Astrocyte (in vitro differentiated cells and primary cell): ENCODE measurements at regions not wholly inside any gene's neighbourhood (a gene's known extent, or its start where the extent isn't known, plus 50 kb on each side); places are given as distances from the start of the nearest gene placed in this dataset.

Experiments
- DNase-seq: peaks from one replicate; pipeline ENCODE4 v3.0.0-alpha.2; 2010; ENCODE audit warnings: low read depth
- FAIRE-seq: peaks from 2 replicates; lab custom pipeline; 2011; peaks lifted over from hg19 to GRCh38; lab: Jason Lieb, UNC
- H2AFZ ChIP-seq: 2 replicates; pipeline ENCODE4 v1.6.0; 2012; ENCODE audit warnings: low read depth, low read length, inconsistent platforms
- H3K27ac ChIP-seq: 2 replicates; pipeline ENCODE4 v1.5.1; 2011; ENCODE audit warnings: low read depth, low read length, inconsistent platforms
- H3K27me3 ChIP-seq: 2 replicates; pipeline ENCODE4 v1.6.0; 2011; ENCODE audit warnings: low read length, inconsistent platforms; ENCODE audit not compliant: insufficient read depth
- H3K36me3 ChIP-seq: 2 replicates; pipeline ENCODE4 v1.5.1; 2011; ENCODE audit warnings: low read length, inconsistent platforms; ENCODE audit not compliant: insufficient read depth
- H3K4me1 ChIP-seq: 2 replicates; pipeline ENCODE4 v1.5.1; 2011; ENCODE audit warnings: low read length, inconsistent platforms; ENCODE audit not compliant: insufficient read depth
- H3K4me2 ChIP-seq: 2 replicates; pipeline ENCODE4 v1.6.0; 2012; ENCODE audit warnings: low read length, inconsistent platforms
- H3K4me3 ChIP-seq: 2 replicates; pipeline ENCODE4 v1.5.1; 2011; ENCODE audit warnings: low read depth, mild to moderate bottlenecking, low read length, inconsistent platforms; ENCODE audit not compliant: insufficient read depth
- H3K79me2 ChIP-seq: 2 replicates; pipeline ENCODE4 v1.6.0; 2012; ENCODE audit warnings: mild to moderate bottlenecking, low read length, inconsistent platforms; ENCODE audit not compliant: insufficient read depth
- H3K9ac ChIP-seq: 2 replicates; pipeline ENCODE4 v1.6.0; 2012; ENCODE audit warnings: mild to moderate bottlenecking, low read length, inconsistent platforms
- H3K9me3 ChIP-seq: 2 replicates; pipeline ENCODE4 v1.5.1; 2012; ENCODE audit warnings: low read depth, mild to moderate bottlenecking, low read length, inconsistent platforms; ENCODE audit not compliant: insufficient read depth
- H4K20me1 ChIP-seq: 2 replicates; pipeline ENCODE4 v1.6.0; 2012; ENCODE audit warnings: low read length, inconsistent platforms; ENCODE audit not compliant: insufficient read depth
- H3K27ac Mint-ChIP-seq: one replicate; pipeline ENCODE4 v1.8.0; 2021; ENCODE audit warnings: mild to moderate bottlenecking, mixed read lengths; ENCODE audit not compliant: unreplicated experiment
- H3K27me3 Mint-ChIP-seq: one replicate; pipeline ENCODE4 v1.8.0; 2021; ENCODE audit warnings: low read depth, mixed read lengths; ENCODE audit not compliant: unreplicated experiment
- H3K36me3 Mint-ChIP-seq: one replicate; pipeline ENCODE4 v1.8.0; 2021; ENCODE audit warnings: low read depth, mixed read lengths; ENCODE audit not compliant: unreplicated experiment
- H3K4me1 Mint-ChIP-seq: one replicate; pipeline ENCODE4 v1.8.0; 2021; ENCODE audit warnings: low read depth, mixed read lengths; ENCODE audit not compliant: unreplicated experiment
- H3K4me3 Mint-ChIP-seq: one replicate; pipeline ENCODE4 v1.8.0; 2021; ENCODE audit warnings: mild to moderate bottlenecking, moderate library complexity, mixed read lengths; ENCODE audit not compliant: unreplicated experiment
- H3K9me3 Mint-ChIP-seq: one replicate; pipeline ENCODE4 v1.8.0; 2021; ENCODE audit warnings: mild to moderate bottlenecking, mixed read lengths; ENCODE audit not compliant: unreplicated experiment
- EZH2 ChIP-seq: IDR thresholded peaks from 2 replicates; pipeline ENCODE4 v1.6.1; 2012; ENCODE audit warnings: mild to moderate bottlenecking, low read length, inconsistent platforms; ENCODE audit not compliant: insufficient read depth
- TF ChIP-seq, protein P1 (sequence below): IDR thresholded peaks from 2 replicates; pipeline ENCODE4 v1.5.1; 2011; ENCODE audit warnings: low read depth, mild to moderate bottlenecking, inconsistent platforms, low read length, moderate library complexity; ENCODE audit not compliant: insufficient read depth

DNA sequence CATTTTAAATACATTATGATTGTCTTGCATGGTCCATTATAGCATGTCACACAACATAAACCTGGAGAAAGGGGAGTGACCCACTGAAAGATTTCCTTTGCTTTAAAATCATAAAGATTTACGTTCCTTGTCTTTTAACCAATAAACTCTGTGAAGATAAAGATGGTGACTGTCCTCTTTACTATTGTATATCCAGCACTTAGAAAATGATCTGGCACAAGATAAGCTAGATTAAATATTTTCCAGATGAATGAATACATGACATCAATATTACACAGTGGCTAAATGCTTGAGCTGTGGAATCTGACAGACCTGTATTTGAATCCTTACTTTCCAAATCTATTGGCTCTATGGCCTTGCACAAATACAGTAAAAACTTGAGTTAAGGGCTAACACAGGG is 938.4 kb downstream of the SORCS1 start:
- TF ChIP-seq EZH2 = no peak
- TF ChIP-seq, protein P1, sequence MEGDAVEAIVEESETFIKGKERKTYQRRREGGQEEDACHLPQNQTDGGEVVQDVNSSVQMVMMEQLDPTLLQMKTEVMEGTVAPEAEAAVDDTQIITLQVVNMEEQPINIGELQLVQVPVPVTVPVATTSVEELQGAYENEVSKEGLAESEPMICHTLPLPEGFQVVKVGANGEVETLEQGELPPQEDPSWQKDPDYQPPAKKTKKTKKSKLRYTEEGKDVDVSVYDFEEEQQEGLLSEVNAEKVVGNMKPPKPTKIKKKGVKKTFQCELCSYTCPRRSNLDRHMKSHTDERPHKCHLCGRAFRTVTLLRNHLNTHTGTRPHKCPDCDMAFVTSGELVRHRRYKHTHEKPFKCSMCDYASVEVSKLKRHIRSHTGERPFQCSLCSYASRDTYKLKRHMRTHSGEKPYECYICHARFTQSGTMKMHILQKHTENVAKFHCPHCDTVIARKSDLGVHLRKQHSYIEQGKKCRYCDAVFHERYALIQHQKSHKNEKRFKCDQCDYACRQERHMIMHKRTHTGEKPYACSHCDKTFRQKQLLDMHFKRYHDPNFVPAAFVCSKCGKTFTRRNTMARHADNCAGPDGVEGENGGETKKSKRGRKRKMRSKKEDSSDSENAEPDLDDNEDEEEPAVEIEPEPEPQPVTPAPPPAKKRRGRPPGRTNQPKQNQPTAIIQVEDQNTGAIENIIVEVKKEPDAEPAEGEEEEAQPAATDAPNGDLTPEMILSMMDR = no peak
- H3K4me1 Mint-ChIP-seq = peaks cover 6% of the 10 kb centered on the region
- Histone ChIP-seq H3K36me3 (no peaks in the 10 kb centered on the region), H2AFZ (no peak overlapping the region), H3K4me3 (no peak overlapping the region), H4K20me1 (no peaks in the 10 kb centered on the region), H3K79me2 (no peaks in the 10 kb centered on the region), H3K27ac (no peak overlapping the region), H3K9me3 (no peaks in the 10 kb centered on the region), H3K9ac (no peak overlapping the region), H3K27me3 (no peaks in the 10 kb centered on the region), H3K4me2 (no peak overlapping the region), H3K4me1 (no peaks in the 10 kb centered on the region)
- no peak overlapping the region for H3K4me3 Mint-ChIP-seq
- H3K36me3 Mint-ChIP-seq = no peaks in the 10 kb centered on the region
- FAIRE-seq (no peak), DNase-seq (no peak)
- H3K27me3 Mint-ChIP-seq = no peaks in the 10 kb centered on the region
- H3K9me3 Mint-ChIP-seq = peaks cover 2% of the 10 kb centered on the region
- no peak overlapping the region for H3K27ac Mint-ChIP-seq

DNA sequence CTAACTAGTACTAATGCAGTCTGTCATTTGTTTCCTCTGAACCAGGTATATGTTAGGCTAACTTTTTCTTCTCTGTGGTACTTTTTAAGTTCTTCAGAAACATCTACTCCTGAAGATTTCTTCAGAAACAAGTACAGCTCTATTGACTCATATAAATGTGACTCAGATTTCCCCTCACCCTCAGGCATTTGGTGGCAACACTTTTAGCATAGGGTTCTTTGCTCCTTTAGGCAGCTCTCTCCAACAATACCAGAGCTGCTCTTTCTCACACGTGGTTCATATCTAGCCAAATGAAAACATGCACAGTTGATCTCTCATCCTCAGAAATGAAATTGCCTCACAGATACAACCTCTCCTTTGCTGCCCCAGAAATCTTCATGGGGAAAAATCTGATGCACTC is 939.8 kb downstream of the SORCS1 start:
- Histone ChIP-seq H3K36me3 (no peaks in the 10 kb centered on the region), H2AFZ (no peak overlapping the region), H3K4me2 (no peak overlapping the region), H3K9ac (no peak overlapping the region), H3K9me3 (no peaks in the 10 kb centered on the region), H3K27ac (no peak overlapping the region), H3K79me2 (no peaks in the 10 kb centered on the region), H3K4me1 (no peaks in the 10 kb centered on the region), H3K27me3 (no peaks in the 10 kb centered on the region), H3K4me3 (no peak overlapping the region), H4K20me1 (no peaks in the 10 kb centered on the region)
- Mint-ChIP-seq H3K27me3 (no peaks in the 10 kb centered on the region), H3K27ac (no peak overlapping the region), H3K9me3 (peaks cover 2% of the 10 kb centered on the region), H3K36me3 (no peaks in the 10 kb centered on the region), H3K4me3 (no peak overlapping the region), H3K4me1 (peaks cover 6% of the 10 kb centered on the region)
- FAIRE-seq = no peak
- DNase-seq = no peak
- TF ChIP-seq EZH2 = no peak
- TF ChIP-seq, protein P1 = no peak

DNA sequence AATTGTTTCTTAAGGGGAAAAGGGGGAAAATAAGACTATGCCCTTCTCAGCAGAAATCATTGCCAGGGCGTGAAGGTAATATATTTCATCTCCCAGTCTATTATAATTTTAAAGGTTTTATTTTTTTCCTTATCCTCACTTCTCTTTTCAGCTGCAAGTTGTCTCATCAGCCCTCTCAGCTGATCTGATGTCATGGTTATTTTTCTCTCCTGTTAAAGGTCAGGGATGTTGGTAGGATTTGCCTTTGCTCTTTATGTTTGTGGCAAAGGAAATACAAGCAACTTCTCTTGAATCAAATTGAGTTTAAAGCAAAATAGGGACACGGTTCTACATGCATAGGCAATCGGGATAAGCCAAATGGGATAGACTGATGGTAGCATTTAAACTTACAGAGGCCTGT is 946.9 kb downstream of the SORCS1 start:
- Mint-ChIP-seq H3K27me3 (no peaks in the 10 kb centered on the region), H3K4me3 (no peak overlapping the region), H3K36me3 (no peaks in the 10 kb centered on the region), H3K9me3 (peaks cover 2% of the 10 kb centered on the region), H3K4me1 (no peaks in the 10 kb centered on the region), H3K27ac (no peak overlapping the region)
- Histone ChIP-seq H3K27ac (no peak overlapping the region), H4K20me1 (no peaks in the 10 kb centered on the region), H3K27me3 (no peaks in the 10 kb centered on the region), H3K4me2 (no peak overlapping the region), H3K79me2 (no peaks in the 10 kb centered on the region), H3K9ac (no peak overlapping the region), H2AFZ (no peak overlapping the region), H3K36me3 (no peaks in the 10 kb centered on the region), H3K4me1 (no peaks in the 10 kb centered on the region), H3K9me3 (no peaks in the 10 kb centered on the region), H3K4me3 (no peak overlapping the region)
- DNase-seq (no peak), FAIRE-seq (no peak)
- TF ChIP-seq, protein P1 = no peak
- no peak for TF ChIP-seq EZH2
